ENCODE measurements at regions not wholly inside any gene's neighbourhood (a gene's known extent, or its start where the extent isn't known, plus 50 kb on each side); places are given as distances from the start of the nearest gene placed in this dataset.

DNA sequence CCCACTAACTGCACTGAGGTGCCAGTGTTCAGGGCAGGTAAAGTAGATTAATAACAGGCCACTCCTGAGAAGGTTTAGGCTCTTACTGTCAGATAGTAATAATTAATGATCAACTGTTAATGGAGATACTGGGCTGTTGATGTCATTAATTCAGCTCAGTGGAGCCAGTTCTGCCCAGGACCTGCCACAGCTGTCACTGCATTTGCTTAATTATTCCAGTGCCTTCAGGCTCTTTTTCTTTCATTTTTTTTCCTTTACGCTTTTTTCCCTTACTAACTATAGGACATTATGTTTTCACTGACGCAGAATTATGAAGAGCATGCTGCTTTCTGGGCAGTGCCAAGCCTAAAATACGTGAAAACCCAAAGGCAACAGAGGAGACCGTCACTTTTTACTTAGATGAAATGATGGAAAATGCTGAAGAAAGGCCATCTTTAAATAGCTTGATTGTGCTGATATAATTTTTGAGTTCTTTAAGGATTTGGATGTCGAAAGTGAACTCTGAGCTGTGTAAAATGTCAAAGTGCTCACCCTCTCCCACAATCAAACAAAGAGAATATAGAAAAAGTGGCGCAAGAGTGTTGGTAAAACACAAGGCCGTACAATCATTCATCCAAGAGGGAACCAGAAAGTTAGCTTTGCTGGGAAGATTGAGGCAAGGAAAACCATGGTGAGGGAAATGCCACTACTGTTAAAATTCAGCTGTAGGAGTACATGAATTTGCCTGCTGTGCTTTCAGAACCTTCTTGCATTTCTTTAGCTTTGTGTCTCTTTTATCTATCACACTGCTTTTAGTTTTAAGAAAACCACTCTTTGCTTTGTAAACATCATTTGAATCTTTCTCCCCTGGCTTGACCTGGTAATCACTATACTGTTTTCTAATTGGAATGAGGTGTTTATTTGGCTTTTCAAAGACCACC lies 192.0 kb upstream of the ZEB2 start:
- DNase-seq (ENCODE audit: low read depth, low spot score), result no peak

DNA sequence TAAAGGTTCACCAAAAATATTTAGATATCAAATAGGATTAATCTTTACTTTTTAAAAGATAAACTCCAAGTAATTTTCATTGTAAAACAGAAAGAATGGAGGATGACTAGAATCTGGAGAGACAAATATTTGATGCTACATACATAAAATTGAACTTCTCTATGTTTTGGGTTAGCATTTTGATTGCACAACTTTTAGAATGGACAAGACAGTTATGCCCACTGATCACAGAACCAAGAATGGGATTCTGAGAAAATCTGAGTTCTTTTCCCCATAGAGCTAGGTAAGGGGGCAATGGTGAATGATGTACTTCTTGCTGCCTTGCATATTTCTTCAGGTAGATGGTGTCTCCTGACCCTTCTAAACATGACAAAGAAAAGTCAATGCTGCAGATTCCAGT lies 191.2 kb upstream of the ZEB2 start:
- no peak for DNase-seq (ENCODE audit: low read depth, low spot score)

DNA sequence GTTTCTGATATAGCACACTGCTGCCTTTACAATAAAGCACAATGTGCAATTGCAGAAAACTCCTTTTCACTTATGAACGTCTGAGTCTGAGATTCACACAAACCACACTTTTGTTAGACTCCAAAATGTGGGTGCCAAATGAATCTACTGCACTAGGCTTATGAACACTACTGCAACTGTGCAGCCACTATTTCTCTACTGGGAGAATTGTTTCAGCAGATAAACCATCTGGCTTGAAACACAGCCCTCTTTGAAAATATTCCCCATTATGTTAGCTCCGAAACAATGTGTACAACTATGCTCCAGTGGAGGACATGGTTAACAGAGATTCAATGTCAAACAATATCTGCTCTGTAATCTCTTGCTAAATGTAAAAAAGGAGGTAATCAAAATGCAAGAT lies 188.7 kb upstream of the ZEB2 start:
- no peak for DNase-seq (ENCODE audit: low read depth, low spot score)

DNA sequence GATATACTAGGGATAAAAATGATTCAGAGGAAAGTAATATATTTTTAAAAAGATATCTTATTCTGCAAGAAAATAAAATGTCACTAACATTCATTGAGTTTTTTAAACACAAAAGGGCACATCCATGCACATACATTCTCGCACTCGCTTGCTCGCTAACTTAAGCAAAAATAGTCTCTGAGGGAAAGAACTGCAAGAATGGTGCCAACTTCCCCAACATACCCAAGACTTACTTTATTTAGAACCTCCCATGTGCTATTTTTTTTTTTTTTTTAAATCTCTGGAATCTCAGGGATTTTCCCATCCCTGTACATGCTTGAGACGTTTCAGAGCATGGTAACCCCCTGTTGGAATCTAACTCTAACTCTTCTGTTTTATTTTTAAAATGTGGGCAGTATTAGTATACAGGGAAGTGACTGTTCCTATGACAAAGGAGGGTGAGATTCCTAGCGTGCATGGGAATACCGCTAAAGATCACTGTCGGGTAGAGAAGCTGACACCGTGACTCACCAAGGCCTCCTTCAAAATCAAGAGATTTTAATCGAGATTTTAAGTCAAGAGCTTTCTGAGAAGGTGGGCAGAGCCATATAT lies 187.9 kb upstream of the ZEB2 start:
- DNase-seq (ENCODE audit: low read depth, low spot score), result no peak

DNA sequence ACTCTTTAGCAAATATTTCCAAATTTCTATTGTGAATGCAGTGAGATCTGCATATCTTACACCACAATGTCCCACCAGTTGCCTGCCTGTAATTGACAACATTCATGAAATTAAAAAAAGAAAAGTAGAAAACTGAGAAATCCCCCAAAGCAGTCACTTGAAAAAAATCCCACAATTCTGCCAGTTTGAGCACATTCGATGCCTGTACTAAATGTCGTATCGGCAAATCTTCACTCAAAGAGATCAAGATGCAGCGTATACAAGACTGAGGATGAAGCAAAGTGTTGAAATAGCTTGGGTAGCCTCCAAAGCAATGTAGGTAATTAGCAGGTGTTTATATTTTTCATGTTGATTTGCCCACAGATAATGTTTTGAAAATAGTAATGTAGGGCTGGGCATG lies 186.7 kb upstream of the ZEB2 start:
- no peak for DNase-seq (ENCODE audit: low read depth, low spot score)

DNA sequence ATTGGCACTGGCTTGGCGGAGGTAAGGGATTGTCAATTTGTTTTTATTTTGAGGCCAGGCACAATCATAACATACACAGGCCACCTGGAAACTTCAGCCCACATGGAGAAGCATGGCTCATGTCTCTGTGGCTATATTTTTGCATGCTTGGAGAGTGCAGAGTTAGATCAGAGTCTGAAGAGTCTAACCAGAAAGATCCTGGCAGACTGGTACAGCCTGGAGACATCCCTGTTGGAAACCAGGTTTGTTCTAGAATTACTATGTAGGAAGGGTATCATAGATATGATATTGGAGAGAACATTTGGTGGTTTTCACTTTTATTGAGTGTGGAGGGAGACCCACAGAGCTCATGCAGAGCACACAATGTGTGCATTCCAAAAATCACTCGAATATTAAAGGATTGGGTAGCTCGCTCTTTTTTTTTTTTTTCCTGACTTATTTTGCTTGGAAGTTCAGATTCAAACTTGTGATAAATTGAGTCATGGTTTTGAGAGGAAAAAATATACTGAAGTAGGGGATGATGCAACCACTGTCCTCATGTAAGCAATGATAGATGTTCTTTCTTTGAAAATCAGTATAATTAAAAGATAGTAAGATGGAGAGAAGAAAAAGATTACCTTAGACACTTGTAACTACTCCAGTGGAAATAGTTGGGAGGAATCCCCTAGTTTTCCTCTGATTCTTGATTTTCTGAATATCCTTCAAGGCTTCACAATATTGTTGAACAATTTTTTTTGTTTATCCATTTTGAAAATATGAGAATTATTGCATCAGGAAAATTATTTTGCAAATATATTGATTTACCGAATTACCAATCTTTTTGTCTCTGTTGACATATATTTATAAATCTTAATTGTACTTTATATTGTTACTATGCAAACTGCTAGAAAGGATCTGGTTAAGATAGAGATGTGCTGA lies 185.7 kb upstream of the ZEB2 start:
- no peak for DNase-seq (ENCODE audit: low read depth, low spot score)

DNA sequence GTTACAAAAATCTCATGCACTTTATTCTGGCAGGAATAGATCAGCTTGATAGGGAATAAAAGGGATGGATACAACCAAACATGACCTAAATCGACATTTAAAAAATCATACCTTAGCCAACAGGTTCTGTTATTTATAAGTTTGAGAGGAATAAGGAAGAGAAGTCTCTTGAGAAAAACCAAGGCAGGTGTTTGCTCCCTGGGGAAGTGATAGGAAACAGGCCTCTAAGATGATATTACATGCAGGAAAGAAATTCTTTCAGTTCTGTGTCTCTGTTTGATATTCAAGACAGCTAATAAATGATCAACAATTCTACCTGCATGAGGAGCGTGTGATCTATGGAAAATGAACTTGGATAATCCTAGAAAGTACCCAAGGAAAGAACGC lies 184.8 kb upstream of the ZEB2 start:
- no peak for DNase-seq (ENCODE audit: low read depth, low spot score)

DNA sequence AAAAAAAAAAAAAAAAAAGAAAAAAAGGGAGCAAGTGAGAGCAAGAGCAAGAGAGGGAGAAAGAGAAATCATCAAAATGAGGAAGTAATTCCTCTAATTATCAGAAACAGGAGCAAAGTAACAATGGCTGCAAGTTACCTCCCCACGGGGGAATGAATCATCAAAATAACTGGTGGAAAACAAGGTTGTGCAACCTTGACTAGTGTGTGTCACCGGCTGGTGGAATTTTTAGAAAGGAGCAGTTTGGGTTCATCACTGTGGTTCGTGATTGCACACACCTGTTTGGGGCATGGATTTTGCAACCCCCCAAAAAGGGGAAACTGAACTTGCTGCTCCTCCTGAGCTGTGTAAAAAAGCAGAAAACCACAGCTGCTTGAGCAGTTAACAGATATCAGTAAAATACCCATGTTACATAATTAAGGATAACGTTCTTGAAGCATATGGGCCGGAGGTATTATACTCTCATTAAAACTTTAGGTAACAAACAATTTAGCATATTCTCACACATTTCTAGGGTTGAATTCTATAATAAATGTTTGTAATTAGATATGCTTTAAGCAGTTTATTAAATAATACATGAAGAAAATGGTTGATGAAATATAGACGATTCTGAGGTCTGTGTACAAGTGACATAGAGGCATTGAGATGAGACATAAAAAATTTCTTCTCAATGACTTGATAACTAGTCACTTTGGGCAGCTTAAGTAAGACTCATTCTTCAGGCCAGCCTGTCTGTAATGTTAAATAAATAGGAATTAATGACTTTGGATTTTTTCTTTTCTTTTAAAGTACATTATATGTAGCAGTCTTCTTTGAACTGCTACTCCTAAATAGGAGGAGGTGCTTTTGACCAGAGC lies 184.2 kb upstream of the ZEB2 start:
- no peak for DNase-seq (ENCODE audit: low read depth, low spot score)

DNA sequence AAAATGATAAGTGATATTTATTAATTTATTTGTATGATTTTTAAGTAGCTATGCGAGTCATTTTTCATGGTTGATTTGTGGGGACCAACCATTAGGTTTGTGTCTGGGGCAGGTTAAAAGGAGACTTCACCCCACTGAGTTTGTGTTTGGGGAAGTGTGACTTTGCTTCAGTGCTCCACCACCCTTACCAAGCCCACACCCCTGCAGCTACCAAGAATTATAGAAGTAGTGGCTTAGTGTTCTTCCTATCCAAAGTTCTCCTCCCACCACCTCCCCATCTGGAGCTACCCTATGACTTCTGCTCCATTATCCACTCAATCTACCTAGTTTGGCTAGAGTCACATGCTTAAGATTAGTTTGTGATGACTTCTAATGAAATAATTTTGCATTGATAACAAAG lies 182.1 kb upstream of the ZEB2 start:
- DNase-seq (ENCODE audit: low read depth, low spot score), result no peak

DNA sequence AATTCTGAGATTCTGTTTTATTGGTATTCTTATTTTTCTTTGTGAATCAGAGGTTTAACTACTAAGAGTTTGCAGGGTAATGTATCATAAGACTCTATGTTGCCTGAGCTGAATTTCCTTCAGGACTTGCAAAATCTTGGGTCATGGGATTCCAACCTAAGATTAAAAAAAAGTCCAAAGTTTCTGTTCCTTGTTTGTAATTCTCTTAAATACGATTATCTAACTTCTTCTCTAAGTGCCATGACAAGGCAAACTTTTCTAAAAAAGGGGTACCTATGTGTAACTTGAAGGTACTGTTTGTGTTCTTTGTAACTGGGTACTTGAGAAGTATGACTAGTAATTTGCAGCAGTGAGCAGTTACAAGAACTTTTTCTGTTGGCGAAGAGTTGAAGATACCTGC lies 181.3 kb upstream of the ZEB2 start:
- no peak for DNase-seq (ENCODE audit: low read depth, low spot score)

DNA sequence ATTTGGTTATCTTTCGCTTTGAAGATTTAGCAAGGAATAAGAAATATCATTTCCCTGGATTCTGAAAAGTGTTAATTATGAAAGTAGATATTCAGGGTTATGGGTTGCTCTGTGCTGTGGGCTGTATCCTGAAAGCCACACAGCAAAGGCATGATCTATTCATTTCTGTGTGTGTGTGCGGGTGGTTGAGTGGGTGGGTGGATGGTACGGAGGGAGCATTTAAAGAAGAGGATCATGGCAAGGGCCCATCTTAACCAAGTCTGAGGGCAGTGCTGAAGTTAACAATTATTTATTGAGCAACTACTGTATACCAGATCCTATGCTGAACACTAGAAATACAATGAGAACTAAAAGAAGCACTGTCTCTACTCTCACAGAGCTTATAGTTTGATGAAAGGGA lies 178.2 kb upstream of the ZEB2 start:
- DNase-seq (ENCODE audit: low read depth, low spot score), result no peak

DNA sequence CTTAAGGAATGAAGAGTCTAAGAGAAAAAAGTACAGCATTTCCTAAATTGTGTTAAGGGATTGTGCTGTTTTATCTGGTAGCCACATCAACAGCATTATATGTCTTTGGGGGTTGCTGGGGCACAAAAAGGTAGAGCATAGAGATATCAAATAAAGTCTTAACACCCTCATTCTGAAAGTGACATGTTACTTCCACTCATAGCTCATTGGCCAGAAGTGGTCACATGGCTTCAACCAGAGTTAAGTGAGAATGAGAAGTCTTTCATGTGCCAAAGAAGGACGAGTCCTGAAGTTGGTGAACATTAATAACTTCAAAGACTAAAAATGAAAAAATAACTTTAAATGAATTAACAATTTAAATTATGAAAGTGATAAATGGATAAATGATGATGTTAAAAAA lies 175.7 kb upstream of the ZEB2 start:
- no peak for DNase-seq (ENCODE audit: low read depth, low spot score)

DNA sequence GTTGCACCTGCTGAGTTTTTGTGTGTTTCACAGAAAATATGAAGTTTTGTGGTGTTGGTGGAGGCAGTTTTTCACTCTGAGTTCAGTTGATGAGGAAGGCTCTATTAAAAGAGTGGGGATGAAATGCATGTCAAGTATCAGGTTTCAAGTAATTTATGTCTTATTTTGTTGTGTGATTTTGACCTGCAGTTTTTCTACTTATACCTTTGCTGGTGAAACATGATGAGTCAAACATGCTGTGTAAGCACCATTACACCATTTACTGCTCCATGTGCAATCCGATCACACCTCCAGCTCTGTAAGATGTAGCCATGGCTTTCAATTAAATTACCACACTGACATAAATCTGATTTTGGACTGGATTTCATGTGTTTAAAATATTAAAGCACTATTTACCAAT lies 174.5 kb upstream of the ZEB2 start:
- no peak for DNase-seq (ENCODE audit: low read depth, low spot score)

DNA sequence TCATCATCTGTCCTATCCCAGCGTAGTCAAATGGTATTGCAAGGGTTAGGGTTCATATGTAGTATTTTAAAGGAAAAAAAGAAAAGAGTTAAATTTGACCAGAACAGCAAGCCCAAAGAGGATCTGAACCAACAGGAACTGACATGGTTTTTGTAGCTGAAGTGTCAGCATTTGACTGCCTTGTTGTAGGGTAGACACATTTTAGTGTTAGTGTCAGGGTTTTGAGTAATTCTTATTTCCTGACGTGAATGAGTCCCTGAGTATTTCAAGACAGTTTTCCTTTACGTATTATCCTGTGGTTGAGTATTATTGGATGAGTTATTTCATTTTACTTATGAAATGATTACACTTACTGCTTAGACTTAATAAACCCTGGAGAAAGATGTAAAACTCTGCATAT lies 173.3 kb upstream of the ZEB2 start:
- DNase-seq (ENCODE audit: low read depth, low spot score), result no peak

DNA sequence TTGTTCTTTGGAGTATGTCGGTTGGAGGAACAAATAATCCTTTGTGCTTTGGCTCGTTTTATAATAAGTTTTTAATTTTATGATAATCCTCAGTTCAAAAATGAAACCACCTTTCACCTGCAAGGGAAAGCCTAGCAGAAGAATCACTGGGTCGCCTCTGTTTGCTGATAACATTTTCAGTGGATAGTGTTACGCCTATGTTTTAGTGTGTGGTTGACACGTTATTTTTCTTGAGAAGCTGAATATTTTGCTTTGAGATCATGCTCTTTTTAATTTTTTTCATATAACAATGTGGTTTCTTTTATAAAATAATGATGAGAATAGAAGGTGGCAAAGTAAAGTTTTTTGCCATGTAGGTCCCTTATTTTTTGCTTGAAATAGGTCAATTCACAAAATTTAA lies 172.7 kb upstream of the ZEB2 start:
- DNase-seq (ENCODE audit: low read depth, low spot score), result no peak

DNA sequence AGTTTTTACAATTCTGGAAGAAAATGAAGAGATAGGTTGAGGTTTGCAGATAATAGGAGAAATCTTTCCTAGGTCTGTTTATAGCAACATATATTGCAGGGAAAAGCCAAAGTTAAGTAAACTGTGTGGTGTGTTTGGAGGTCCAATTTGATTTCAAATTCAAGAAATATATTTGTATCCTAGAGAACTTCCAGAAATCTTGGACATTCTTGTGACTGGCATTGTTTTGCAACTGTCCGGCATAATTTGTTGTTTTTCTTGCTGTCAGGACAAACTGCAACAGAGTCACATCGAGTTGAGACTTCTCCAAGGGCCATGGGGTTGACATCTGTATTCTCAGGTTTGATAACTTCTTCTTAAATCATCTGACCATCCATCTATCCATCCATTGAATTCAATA lies 170.9 kb upstream of the ZEB2 start:
- no peak for DNase-seq (ENCODE audit: low read depth, low spot score)

DNA sequence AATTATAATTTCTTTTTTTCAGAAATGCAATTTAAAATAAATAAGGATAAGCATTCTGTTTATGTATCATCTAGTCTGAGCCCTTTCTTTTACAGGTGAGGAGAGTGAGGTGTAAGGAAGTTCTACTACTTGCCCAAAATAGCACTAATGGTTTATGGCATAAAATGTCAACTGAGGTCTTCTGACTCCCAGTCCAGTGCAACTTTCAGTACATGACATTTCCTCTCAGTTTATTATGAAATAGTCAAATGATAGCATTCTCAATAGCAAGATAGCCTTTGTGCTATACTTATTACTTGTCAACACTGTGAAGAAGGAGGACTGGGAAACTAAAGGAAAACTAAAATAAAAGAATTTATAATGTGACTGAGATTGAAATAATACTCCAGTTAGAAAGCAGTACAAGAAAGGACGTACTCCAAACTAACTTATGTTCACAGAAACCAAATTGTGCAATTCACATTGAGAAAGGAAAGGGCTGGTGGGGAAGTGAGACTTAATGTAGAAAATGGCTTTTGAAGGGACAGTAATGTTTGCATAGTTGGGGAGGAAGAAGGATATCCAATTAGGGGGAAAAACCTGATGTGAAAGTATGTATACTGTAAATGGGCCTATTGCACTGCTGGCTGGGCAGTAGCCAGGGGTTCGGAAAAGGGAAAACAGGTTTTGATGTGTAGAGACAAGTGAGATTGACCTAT lies 166.7 kb upstream of the ZEB2 start:
- DNase-seq (ENCODE audit: low read depth, low spot score), result no peak

DNA sequence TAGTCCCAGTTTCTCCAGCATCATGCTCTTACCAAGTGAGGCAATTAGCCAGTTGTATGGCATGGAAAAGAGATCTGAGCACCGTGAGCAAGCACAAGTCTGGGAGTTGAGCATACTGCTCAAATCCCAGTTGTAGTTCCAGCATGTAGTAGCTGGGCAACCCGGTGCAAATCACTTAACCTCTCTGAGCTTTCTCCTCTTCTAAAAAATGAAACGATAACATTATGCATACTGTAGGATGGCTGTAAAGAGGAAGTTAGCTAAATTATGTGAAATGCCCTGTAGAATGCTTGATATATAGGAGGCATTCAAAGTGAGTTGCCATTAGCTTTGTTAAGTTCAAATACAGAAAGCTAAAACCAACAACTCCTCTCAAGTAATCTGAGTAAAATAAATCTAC lies 164.0 kb upstream of the ZEB2 start:
- DNase-seq (ENCODE audit: low read depth, low spot score), result no peak

DNA sequence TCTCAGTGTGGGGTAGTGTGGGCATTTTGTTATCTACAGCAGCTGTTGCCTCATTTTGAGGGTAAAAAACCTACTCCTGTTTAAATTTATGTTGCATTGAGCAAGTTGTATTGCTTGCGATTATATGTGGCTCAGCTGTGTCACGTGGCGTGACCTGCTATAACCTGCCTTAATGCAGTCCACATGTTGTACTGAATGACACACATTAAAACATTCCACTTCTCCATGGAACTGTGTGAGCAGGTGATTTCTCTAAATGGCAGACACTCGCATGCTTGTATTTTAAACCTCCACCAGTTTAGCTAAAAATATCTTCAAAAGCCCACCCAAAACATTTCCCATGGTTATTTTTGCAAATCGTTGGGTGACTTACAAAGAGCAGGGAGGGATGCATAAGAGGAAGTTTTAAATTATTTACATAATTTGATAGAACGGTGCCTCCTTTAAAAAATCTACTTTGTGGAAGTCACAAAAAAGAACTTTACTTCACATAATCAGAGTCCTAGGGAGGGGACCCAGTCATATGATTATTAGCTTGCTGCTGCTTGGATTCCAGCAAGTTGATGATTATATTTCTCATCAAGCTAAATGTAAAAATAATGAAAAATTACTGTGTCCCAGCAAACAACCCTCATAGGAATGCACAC lies 163.3 kb upstream of the ZEB2 start:
- DNase-seq (ENCODE audit: low read depth, low spot score), result no peak

DNA sequence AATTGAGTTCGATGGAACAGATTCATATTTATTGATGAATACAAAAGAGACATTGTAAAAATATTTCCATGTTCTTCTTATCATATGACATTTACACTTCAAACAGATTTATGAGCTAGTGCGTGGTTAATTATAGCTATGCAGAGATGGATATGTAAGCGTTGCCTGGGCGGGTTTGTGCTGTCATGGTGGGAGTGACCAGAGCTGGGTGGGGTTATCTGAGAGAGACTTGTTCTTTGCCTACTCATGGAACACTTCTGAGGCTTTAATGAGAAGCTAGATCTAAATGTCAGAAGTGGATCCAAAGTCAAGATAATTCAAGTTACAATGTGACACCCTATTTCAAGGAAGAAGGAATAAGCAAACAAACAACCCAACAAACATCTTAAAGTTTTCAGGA lies 162.3 kb upstream of the ZEB2 start:
- DNase-seq (ENCODE audit: low read depth, low spot score), result no peak
